Effector memory CD8-positive, alpha-beta T cell (primary cell): ENCODE measurements at regions not wholly inside any gene's neighbourhood (a gene's known extent, or its start where the extent isn't known, plus 50 kb on each side); places are given as distances from the start of the nearest gene placed in this dataset.
"Not testable (repeated sequence)": the region's sequence is repeated elsewhere in the genome, so short reads cannot be mapped to it uniquely, and the experiment has no call there.

Experiments used
- ATAC-seq: fragments of 150-1000 bp; cut with Tn5 transposase; replicated peaks from 2 replicates; pipeline ENCODE4 v1.10.0; 2021; ENCODE audit warnings: mild to moderate bottlenecking, moderate library complexity
- DNase-seq, 3 experiments: peaks; one replicate each; pipeline ENCODE4 v3.0.0; 2021
- H3K27ac Mint-ChIP-seq, 2 donors: one replicate each; pipeline ENCODE4 v1.8.0; 2022; ENCODE audit warnings: mild to moderate bottlenecking in 2 of 2, mixed read lengths in 2 of 2, moderate library complexity in 2 of 2
- H3K27me3 Mint-ChIP-seq, 2 donors: one replicate each; pipeline ENCODE4 v1.8.0; 2022; ENCODE audit warnings: mixed read lengths in 2 of 2
- H3K36me3 Mint-ChIP-seq: one replicate; pipeline ENCODE4 v1.8.0; 2022; ENCODE audit warnings: mild to moderate bottlenecking, moderate library complexity, mixed read lengths; ENCODE audit not compliant: insufficient read depth
- H3K4me1 Mint-ChIP-seq, 2 donors: one replicate each; pipeline ENCODE4 v1.8.0; 2022; ENCODE audit warnings: low read depth in 2 of 2, mixed read lengths in 2 of 2
- H3K4me3 Mint-ChIP-seq, 2 donors: one replicate each; pipeline ENCODE4 v1.8.0; 2022; ENCODE audit warnings: mild to moderate bottlenecking in 2 of 2, mixed read lengths in 2 of 2, moderate library complexity in 2 of 2
- H3K9me3 Mint-ChIP-seq, 2 donors: one replicate each; pipeline ENCODE4 v1.8.0; 2022; ENCODE audit warnings: mixed read lengths in 2 of 2

DNA sequence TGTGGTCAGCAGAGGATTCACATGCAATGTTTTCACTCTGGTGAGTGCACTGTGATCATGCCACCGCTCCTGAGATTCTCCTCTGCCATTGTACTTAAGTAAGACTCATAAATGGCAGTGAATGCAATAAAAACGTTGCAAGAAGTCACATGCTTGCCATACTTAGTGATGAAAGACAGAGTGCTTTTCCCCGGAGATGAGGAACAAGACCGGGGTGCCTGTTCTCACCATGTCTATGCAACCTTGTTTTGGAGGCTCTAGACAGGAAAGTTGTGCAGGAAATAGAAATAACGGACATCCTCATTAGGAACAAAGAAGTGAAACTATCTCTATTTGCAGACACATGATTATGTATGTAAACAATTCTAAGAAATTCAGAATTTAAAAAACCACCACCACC is 84.7 kb upstream of the IRX2 start:
- no peaks in the 10 kb centered on the region for H3K4me1 Mint-ChIP-seq
- DNase-seq (no peak), ATAC-seq (no peak)
- H3K36me3 Mint-ChIP-seq, result no peaks in the 10 kb centered on the region
- peaks cover 0 to 8% of the 10 kb centered on the region in 2 donors for H3K9me3 Mint-ChIP-seq
- H3K27ac Mint-ChIP-seq, result no peak overlapping the region
- no peak overlapping the region for H3K4me3 Mint-ChIP-seq
- H3K27me3 Mint-ChIP-seq, result no peaks in the 10 kb centered on the region

DNA sequence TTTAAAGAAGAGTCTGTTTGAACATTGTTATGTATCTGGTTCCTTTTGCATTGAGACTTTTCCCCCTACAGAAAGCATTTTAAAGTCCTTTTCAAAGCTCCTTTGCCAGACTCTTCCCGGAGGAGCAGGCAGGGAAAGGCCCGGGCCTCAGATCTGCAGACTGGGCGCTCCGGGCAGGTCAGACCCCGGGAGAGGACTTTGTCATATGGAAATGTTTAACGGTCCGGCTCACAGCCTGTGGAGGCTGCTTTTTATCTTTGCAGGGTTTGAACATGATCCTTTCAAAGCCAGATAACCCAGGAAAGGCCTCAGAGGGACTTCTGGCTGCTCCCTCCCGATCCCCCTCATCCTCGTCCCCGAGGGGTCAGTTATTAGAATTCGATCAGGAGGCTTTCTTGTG is 82.1 kb upstream of the IRX2 start:
- no peaks in the 10 kb centered on the region for H3K27me3 Mint-ChIP-seq
- H3K9me3 Mint-ChIP-seq, result peaks cover 2 to 8% of the 10 kb centered on the region in 2 donors
- no peaks in the 10 kb centered on the region for H3K4me1 Mint-ChIP-seq
- H3K4me3 Mint-ChIP-seq, result no peak overlapping the region
- H3K27ac Mint-ChIP-seq, result no peak overlapping the region
- ATAC-seq (no peak), DNase-seq (no peak)
- H3K36me3 Mint-ChIP-seq, result no peaks in the 10 kb centered on the region

DNA sequence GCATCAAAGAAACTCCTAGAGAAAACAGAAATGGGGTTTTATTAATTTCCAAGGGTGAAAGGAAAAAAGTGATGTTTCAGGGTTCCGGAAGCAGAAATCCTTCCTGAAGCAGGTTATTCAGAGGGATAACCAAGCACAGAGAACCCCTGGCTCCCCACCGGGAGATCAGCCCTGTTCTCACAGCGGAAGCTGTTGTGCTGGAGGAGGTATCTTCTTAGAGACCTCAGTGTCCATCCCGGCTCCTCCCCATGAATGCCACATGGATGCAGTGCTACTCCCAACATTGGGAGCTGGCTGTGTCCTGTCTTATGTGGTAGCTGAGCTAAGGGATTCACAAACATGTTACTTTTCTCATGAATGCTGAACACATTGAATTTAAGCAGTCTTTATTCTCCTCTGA is 80.9 kb upstream of the IRX2 start:
- no peaks in the 10 kb centered on the region for H3K4me1 Mint-ChIP-seq
- H3K36me3 Mint-ChIP-seq, result no peaks in the 10 kb centered on the region
- ATAC-seq (no peak), DNase-seq (no peak)
- H3K4me3 Mint-ChIP-seq, result no peak overlapping the region
- peaks cover under 1 to 2% of the 10 kb centered on the region in 2 donors for H3K9me3 Mint-ChIP-seq
- H3K27ac Mint-ChIP-seq, result no peak overlapping the region
- no peaks in the 10 kb centered on the region for H3K27me3 Mint-ChIP-seq

- no peaks in the 10 kb centered on the region for H3K4me1 Mint-ChIP-seq
- ATAC-seq, result no peak
- H3K4me3 Mint-ChIP-seq, result no peak overlapping the region
- H3K9me3 Mint-ChIP-seq, result peaks cover 9 to 15% of the 10 kb centered on the region in 2 donors
- no peaks in the 10 kb centered on the region for H3K36me3 Mint-ChIP-seq
- H3K27me3 Mint-ChIP-seq, result no peaks in the 10 kb centered on the region
- DNase-seq, result no peak
- no peak overlapping the region for H3K27ac Mint-ChIP-seq
Measured at GRCh38 chr5:2829239-2829638, 77.8 kb upstream of the IRX2 start.

DNA sequence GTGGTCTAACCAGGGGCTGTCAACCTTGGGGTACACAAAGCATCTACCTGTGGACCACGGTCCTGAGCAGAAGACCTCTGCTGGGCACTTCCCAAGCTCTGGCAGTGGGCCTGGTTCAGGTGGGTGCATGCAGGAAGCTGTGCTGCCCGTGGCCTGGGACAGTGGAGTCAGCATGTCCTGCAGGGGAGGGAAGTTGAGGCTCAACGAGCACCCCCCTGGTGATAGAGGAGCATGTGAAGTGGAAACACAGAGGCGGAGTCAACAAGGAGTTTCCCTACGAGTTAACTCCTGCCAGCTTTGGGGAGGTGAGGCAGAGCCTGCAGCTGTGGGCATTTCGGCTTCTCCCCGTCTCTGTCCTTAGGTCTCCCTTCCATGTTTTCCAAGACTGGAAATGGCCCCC is 67.5 kb upstream of the IRX2 start:
- DNase-seq (no peak), ATAC-seq (no peak)
- Mint-ChIP-seq H3K9me3 (peaks cover 0 to 4% of the 10 kb centered on the region in 2 donors), H3K4me1 (no peaks in the 10 kb centered on the region), H3K27ac (no peak overlapping the region), H3K27me3 (no peaks in the 10 kb centered on the region), H3K4me3 (no peak overlapping the region), H3K36me3 (no peaks in the 10 kb centered on the region)

- no peaks in the 10 kb centered on the region for H3K27me3 Mint-ChIP-seq
- H3K4me3 Mint-ChIP-seq, result no peak overlapping the region
- no peaks in the 10 kb centered on the region for H3K4me1 Mint-ChIP-seq
- no peak for ATAC-seq
- H3K36me3 Mint-ChIP-seq, result no peaks in the 10 kb centered on the region
- H3K9me3 Mint-ChIP-seq, result peaks cover 0 to 4% of the 10 kb centered on the region in 2 donors
- H3K27ac Mint-ChIP-seq, result no peak overlapping the region
- no peak for DNase-seq
Measured at GRCh38 chr5:2817031-2817603, 65.6 kb upstream of the IRX2 start.

- Mint-ChIP-seq H3K36me3 (no peaks in the 10 kb centered on the region), H3K27ac (no peak overlapping the region), H3K9me3 (peaks cover 0 to 4% of the 10 kb centered on the region in 2 donors), H3K27me3 (no peaks in the 10 kb centered on the region), H3K4me3 (no peak overlapping the region), H3K4me1 (no peaks in the 10 kb centered on the region)
- DNase-seq (no peak), ATAC-seq (no peak)
Measured at GRCh38 chr5:2813678-2814077, 62.2 kb upstream of the IRX2 start.

DNA sequence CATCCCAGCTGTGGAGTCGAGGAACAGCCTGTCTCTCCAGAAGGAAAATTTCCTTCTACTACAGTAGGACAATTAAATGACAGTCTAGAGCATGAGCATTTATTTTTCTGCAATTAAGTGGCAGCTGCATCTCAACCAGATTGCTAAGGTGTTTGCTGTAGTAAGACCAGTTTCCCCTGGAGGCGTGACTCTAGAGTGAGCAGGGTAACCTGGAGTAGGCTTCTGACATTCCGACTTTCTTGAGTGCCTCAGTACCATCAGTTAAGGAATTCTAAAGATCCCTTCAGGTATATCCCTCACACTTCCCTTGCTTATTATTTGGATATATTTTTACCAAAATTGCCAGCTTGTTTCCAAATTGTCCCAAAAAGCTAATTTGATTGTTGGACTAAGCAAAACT is 59.2 kb upstream of the IRX2 start:
- ATAC-seq (no peak), DNase-seq (no peak)
- H3K36me3 Mint-ChIP-seq, result no peaks in the 10 kb centered on the region
- peaks cover 7 to 10% of the 10 kb centered on the region in 2 donors for H3K9me3 Mint-ChIP-seq
- H3K27me3 Mint-ChIP-seq, result no peaks in the 10 kb centered on the region
- H3K4me3 Mint-ChIP-seq, result no peak overlapping the region
- no peaks in the 10 kb centered on the region for H3K4me1 Mint-ChIP-seq
- H3K27ac Mint-ChIP-seq, result no peak overlapping the region

DNA sequence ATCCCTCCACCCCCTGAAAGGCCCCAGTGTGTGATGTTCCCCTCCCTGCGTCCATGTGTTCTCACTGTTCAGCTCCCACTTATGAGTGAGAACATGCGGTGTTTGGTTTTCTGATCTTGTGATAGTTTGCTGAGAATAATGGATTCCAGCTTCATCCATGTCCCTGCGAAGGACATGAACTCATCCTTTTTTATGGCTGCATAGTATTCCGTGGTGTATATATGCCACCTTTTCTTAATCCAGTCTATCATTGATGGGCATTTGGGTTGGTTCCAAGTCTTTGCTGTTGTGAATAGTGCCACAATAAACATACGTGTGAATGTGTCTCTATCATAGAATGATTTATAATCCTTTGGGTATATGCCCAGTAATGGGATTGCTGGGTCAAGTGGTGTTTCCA is 55.8 kb upstream of the IRX2 start:
- DNase-seq, ATAC-seq, H3K27ac Mint-ChIP-seq, H3K4me3 Mint-ChIP-seq, H3K27me3 Mint-ChIP-seq, H3K36me3 Mint-ChIP-seq, H3K9me3 Mint-ChIP-seq, H3K4me1 Mint-ChIP-seq: not testable (repeated sequence)

GRCh38 chr5:2806176-2806575 is 54.7 kb upstream of the IRX2 start:
- DNase-seq (no peak), ATAC-seq (no peak)
- Mint-ChIP-seq H3K27ac (no peak overlapping the region), H3K36me3 (no peaks in the 10 kb centered on the region), H3K4me1 (no peaks in the 10 kb centered on the region), H3K27me3 (no peaks in the 10 kb centered on the region), H3K9me3 (peaks cover 4 to 10% of the 10 kb centered on the region in 2 donors), H3K4me3 (no peak overlapping the region)

DNA sequence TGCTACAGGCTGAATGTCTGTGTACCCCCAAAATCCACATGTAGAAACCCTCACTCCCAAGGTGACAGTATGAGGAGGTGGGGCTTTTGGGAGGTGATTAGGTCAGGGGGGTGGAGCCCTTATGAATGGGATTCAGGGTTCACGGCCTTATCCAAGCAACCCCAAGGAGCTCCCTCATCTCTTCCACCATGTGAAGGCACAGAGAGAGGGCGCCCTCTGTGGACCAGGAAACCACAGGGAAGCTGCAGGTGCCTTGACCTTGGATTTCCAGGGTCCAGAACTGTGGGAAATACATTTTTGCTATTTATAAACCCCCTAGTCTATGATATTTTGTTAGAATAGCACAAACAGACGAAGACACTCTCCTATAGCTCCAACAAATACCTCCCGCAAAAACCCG is 53.6 kb upstream of the IRX2 start:
- no peaks in the 10 kb centered on the region for H3K36me3 Mint-ChIP-seq
- ATAC-seq, result no peak
- DNase-seq, result no peak
- no peak overlapping the region for H3K4me3 Mint-ChIP-seq
- no peaks in the 10 kb centered on the region for H3K4me1 Mint-ChIP-seq
- H3K9me3 Mint-ChIP-seq, result peaks cover 4 to 10% of the 10 kb centered on the region in 2 donors
- no peaks in the 10 kb centered on the region for H3K27me3 Mint-ChIP-seq
- H3K27ac Mint-ChIP-seq, result no peak overlapping the region

DNA sequence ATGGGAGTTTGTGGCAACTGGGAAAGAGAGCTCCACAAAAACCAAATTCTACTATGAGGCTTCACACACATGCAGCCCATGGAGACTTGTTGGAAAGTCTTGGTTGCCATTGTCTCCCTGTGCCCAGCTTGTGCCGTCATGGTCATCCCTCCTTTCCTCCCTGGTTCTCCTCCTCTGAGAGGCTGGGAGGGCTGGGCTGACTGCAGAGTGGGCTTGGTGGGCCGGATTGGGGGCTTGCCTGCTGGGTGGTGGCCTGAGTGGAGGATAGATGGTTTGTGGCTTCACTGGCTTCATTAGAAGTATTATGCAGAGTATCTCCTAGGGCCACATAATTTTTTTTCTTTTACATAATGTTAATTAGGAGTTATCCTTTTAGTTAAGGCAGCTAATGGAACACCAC is 52.3 kb upstream of the IRX2 start:
- no peak overlapping the region for H3K27ac Mint-ChIP-seq
- H3K36me3 Mint-ChIP-seq, result no peaks in the 10 kb centered on the region
- DNase-seq (no peak), ATAC-seq (no peak)
- peaks cover 4 to 10% of the 10 kb centered on the region in 2 donors for H3K9me3 Mint-ChIP-seq
- no peak overlapping the region for H3K4me3 Mint-ChIP-seq
- no peaks in the 10 kb centered on the region for H3K27me3 Mint-ChIP-seq
- no peaks in the 10 kb centered on the region for H3K4me1 Mint-ChIP-seq

DNA sequence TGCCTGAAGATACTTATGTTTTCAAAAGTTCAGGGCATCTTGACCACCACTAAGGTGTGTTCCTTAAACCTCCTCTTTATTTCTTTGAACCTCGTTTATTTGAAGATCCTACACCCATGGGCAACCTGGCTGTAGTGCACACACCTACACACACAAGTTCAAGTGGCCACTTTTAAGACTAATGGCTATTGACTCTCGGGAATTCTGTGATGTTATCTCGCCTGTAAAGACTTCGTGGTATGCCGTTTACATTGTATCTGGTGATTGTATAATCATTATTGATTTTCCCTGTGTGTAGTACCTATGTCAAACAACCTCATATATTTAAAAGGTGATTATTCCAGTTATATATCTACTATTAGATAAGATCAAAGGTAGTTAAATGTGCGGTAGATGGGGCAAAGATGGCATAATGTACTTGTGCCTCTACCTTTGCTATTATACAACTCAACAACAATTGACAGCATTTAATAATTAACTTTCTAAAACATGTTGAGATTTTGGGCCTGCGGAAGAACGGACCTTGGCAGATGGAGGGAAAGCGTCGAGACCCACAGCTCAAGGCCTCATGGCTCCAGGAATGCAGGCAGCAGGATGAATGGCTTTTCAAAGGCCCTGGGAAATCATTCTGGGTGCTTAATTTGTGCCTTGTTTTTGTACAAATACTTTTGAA is 51.4 kb upstream of the IRX2 start:
- Mint-ChIP-seq H3K4me3 (no peak overlapping the region), H3K4me1 (no peaks in the 10 kb centered on the region), H3K36me3 (no peaks in the 10 kb centered on the region), H3K27me3 (no peaks in the 10 kb centered on the region), H3K27ac (no peak overlapping the region), H3K9me3 (peaks cover 1 to 3% of the 10 kb centered on the region in 2 donors)
- no peak for ATAC-seq
- DNase-seq, result no peak

GRCh38 chr5:2801577-2802525 is 50.4 kb upstream of the IRX2 start:
- Mint-ChIP-seq H3K4me3 (no peak overlapping the region), H3K36me3 (no peaks in the 10 kb centered on the region)
- no peak for ATAC-seq

More at GRCh38 chr5:2801577-2802525, 50.4 kb upstream of the IRX2 start:
- H3K4me1 Mint-ChIP-seq, result no peaks in the 10 kb centered on the region
- H3K9me3 Mint-ChIP-seq, result peaks cover 0 to 1% of the 10 kb centered on the region in 2 donors
- DNase-seq, result no peak
- H3K27me3 Mint-ChIP-seq, result no peaks in the 10 kb centered on the region
- no peak overlapping the region for H3K27ac Mint-ChIP-seq
